Bronchial epithelial cell (primary cell): ENCODE measurements at regions not wholly inside any gene's neighbourhood (a gene's known extent, or its start where the extent isn't known, plus 50 kb on each side); places are given as distances from the start of the nearest gene placed in this dataset.

Source experiments
- DNase-seq: peaks from one replicate; pipeline ENCODE4 v3.0.0-alpha.2; 2010; ENCODE audit warnings: low read depth
- FAIRE-seq: peaks from 2 replicates; lab custom pipeline; 2011; peaks lifted over from hg19 to GRCh38; lab: Jason Lieb, UNC
- H3K27me3 ChIP-seq: 2 replicates; pipeline ENCODE4 v1.5.1; 2011; ENCODE audit warnings: low read length; ENCODE audit not compliant: control insufficient read depth, insufficient read depth
- H3K36me3 ChIP-seq: 2 replicates; pipeline ENCODE4 v1.5.1; 2011; ENCODE audit warnings: low read length; ENCODE audit not compliant: control insufficient read depth, insufficient read depth
- H3K4me3 ChIP-seq: 2 replicates; pipeline ENCODE4 v1.5.1; 2011; ENCODE audit warnings: mild to moderate bottlenecking, low read depth, low read length, control low read depth
- CTCF ChIP-seq: IDR thresholded peaks from 2 replicates; pipeline ENCODE4 v1.5.1; 2011; ENCODE audit warnings: mild to moderate bottlenecking, moderate library complexity, low read length, control low read depth, inconsistent platforms; ENCODE audit not compliant: insufficient read depth, severe bottlenecking

DNA sequence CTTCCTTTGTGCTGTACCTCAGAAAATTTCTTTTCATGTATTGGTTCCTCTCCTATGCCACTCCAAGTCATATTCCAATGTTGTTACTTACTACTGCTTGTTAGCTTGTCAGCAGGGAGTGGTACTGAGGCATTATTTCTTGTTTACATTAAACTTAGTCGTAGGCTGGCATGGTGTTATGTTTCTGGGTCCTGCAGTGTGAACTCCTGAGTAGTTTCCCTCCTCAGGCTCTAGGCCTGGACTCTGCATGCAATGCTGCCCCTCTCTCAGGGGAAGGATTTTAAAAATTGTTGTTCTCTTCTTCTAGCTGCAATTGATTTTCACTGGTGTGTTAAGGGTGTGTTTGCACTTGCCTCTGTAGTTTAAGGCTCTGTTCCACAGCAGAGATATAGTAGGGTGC is 671.6 kb downstream of the PLCL1 start:
- FAIRE-seq = no peak
- no peak for DNase-seq
- TF ChIP-seq CTCF = no peak
- Histone ChIP-seq H3K27me3 (no peaks in the 10 kb centered on the region), H3K4me3 (no peak overlapping the region), H3K36me3 (no peaks in the 10 kb centered on the region)

GRCh38 chr2:198471291-198471690 is 666.9 kb downstream of the PLCL1 start:
- Histone ChIP-seq H3K4me3 (no peak overlapping the region), H3K27me3 (no peaks in the 10 kb centered on the region), H3K36me3 (no peaks in the 10 kb centered on the region)
- no peak for TF ChIP-seq CTCF
- no peak for FAIRE-seq
- DNase-seq = no peak

- no peak for DNase-seq
- Histone ChIP-seq H3K27me3 (no peaks in the 10 kb centered on the region), H3K36me3 (no peaks in the 10 kb centered on the region), H3K4me3 (no peak overlapping the region)
- TF ChIP-seq CTCF = no peak
- FAIRE-seq = no peak
Observed at GRCh38 chr2:198468136-198468535, 663.7 kb downstream of the PLCL1 start.

GRCh38 chr2:198465970-198466369 is 661.6 kb downstream of the PLCL1 start:
- no peak for DNase-seq
- FAIRE-seq = no peak
- Histone ChIP-seq H3K36me3 (no peaks in the 10 kb centered on the region), H3K27me3 (no peaks in the 10 kb centered on the region), H3K4me3 (no peak overlapping the region)
- no peak for TF ChIP-seq CTCF

- Histone ChIP-seq H3K27me3 (no peaks in the 10 kb centered on the region), H3K36me3 (no peaks in the 10 kb centered on the region), H3K4me3 (no peak overlapping the region)
- TF ChIP-seq CTCF = no peak
- no peak for DNase-seq
- FAIRE-seq = no peak
Observed at GRCh38 chr2:198456418-198456817, 652.0 kb downstream of the PLCL1 start.

- no peaks in the 10 kb centered on the region for H3K36me3 ChIP-seq
- no peak for FAIRE-seq
- no peak overlapping the region for H3K4me3 ChIP-seq
- TF ChIP-seq CTCF = no peak
- no peak for DNase-seq
- no peaks in the 10 kb centered on the region for H3K27me3 ChIP-seq
Observed at GRCh38 chr2:198453866-198454265, 649.5 kb downstream of the PLCL1 start.
